ENCODE measurements at regions not wholly inside any gene's neighbourhood (a gene's known extent, or its start where the extent isn't known, plus 50 kb on each side); places are given as distances from the start of the nearest gene placed in this dataset.

GRCh38 chr12:76263696-76264095 lies 84.5 kb downstream of the BBS10 start:
- TF ChIP-seq CTCF (conservative IDR thresholded peaks at IDR 0.05 in 1 of 2, IDR thresholded peaks at IDR 0.05 in 1 of 2; ENCODE audit: extremely low read depth in 1 of 2, insufficient read depth in 1 of 2, low read depth in 1 of 2, low read length in 2 of 2) (no peak), EZH2 (IDR thresholded peaks at IDR 0.05; ENCODE audit: borderline replicate concordance, low read length) (no peak)

Data from mammary epithelial cell (primary cell).